ENCODE measurements at regions not wholly inside any gene's neighbourhood (a gene's known extent, or its start where the extent isn't known, plus 50 kb on each side); places are given as distances from the start of the nearest gene placed in this dataset.
"Not testable (repeated sequence)": the region's sequence is repeated elsewhere in the genome, so short reads cannot be mapped to it uniquely, and the experiment has no call there.

DNA sequence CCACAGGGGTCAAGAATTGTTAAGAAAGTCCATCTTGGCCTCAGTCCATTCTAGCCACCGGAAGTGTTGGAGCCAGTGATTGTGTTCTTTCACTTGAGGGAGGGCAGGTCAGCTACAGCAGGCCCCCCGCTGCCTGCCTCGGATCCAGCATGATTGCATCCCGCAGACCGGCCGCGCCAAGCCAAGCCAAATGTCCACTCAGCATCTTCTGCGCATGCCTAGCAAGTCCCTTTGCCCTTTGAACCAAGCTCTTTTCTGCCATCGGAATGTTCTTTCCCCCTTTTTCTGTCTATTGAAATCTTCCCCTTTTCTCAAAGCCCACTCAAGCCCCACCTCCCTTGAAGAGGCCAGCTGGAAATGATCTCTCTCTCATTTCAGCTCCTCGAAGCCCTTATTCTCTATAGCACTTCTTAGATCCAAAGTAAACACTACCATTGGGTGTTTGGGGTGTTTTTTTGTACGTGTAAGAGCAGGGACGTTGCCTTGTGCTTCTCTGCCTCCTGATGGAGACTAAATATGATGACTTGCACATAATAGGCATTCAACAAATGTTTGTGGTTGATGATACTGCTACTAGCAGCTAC lies 147.8 kb upstream of the BCOR start:
- DNase-seq (ENCODE audit: low read depth in 2 of 2) = no peak

DNA sequence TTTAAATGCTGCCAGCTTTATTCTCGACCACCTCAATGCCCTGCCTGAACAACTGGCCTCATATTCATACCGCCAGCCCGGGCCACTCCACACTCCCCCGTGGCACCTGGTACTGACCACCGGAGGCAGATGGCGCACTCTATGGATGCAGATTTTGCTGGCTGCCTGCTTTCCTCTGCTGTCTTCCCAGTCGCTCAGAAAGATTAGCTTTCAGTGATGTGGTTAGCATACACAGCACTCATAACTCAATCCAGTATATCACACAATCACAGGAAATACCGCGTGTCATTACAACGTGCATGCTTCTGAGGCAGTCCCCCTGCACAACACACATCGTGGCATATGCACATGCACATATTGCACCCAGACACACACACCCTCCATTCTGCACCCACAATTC lies 147.2 kb upstream of the BCOR start:
- no peak for DNase-seq (ENCODE audit: low read depth in 2 of 2)

DNA sequence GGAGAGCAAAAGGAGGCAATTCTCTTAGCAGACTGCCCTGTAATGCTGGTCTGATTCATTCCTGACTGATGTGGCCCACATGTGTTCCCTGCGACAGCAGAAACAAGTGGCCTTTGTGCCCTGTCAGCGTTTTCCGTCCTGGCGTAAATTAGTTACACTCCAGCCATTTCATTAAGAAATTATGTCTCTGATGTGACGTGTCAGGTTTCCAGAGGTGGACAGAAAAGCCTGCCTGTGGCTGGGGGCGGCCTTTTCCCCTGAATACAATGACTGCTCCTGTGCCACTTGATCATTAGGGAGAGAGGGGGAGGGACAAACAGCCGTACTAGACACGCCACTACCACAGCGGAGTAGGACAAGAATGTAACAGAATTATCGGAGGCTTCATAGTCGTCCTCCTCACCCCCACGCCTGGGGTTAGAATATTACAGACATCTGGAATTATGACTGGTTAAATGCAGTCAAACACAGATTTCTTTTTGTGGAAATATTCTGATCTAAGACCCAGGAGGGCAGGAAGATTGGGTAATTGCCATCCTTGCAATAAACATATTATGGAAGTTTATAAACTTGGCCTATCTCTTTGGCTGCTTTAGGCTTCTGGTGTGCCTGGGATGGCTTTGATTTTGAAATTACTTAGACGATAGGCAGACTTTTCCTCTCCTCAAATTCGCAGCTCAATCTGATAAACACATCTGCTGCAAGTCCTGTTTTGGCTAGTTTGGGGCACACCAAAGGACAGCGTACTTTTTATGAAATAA lies 146.2 kb upstream of the BCOR start:
- no peak for DNase-seq (ENCODE audit: low read depth in 2 of 2)

DNA sequence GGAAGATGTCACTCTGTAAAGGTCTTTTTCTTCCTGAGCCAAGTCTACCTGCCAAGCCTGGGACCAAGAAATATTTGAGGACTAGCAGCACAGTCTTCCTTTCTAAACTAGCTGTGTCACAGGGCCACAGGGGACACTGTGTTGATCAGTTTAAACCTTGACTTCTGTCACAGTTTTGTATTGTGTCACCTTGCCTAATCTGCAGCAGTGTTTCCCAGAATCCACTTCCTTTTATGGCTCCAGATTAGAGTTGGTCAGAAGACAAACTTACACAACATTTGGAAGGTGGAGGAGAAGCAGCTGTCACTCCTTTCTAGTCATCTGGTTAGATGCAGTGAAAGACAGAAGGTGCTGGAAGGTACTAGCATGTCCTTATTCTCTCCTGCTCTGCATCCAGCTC lies 143.1 kb upstream of the BCOR start:
- no peak for DNase-seq (ENCODE audit: low read depth in 2 of 2)

DNA sequence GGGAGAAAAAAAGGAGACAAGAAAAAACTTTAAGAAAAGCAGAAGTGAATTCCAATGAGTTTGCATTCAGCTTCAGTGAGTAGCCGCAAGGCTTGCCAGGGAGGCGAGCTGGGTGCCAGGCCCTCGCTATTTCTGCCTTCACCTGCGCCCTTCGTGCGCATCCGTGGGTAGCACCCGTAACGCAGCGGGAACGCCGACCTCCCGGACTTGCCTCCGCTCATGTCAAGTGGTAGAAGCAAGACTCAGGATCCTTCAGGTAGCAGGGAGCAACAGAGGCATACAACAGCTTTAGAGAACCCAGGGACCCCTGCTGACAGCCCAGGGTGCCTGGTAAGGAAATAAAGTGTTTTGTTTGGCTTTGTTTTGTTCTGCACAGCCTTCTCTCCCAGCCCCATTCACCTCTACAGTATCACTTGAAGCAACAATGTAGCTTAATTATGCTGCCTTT lies 140.0 kb upstream of the BCOR start:
- DNase-seq (ENCODE audit: low read depth in 2 of 2) = no peak

DNA sequence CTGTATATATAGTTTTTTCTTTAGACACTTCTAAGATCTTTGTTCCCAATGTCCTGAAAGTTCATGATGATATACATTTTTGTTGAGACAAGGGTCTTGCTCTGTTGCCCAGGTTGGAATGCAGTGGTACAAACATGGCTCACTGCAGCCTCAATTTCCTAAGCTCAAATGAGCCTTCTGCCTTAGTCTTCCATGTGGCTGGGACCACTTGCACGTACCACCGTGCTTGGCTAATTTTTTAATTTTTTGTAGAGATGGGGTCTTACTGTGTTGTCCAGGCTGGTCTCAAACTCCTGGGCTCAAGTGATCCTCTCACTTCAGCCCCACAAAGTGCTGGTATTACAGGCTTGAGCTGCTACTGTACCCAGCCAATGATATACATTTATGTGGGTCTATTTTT lies 132.9 kb upstream of the BCOR start:
- no peak for DNase-seq (ENCODE audit: low read depth in 2 of 2)

DNA sequence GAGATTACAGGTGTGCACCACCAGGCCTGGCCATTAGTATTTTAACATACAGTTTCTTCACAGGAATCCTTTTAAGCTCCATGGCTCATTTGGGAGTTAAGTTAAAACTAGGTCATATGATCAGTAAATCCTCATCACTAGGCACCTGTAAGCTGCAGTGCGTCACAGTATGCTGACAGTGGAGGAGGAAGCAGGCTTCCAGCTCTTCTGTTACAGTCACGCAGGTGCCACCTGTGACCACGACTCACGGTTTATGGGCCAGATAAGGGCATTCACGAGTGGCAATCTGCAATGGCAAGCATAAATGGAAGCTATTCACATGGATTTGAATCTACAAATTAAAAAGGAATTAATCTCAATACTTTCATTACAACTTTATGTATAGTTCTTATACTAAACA lies 129.4 kb upstream of the BCOR start:
- DNase-seq (ENCODE audit: low read depth in 2 of 2) = no peak

DNA sequence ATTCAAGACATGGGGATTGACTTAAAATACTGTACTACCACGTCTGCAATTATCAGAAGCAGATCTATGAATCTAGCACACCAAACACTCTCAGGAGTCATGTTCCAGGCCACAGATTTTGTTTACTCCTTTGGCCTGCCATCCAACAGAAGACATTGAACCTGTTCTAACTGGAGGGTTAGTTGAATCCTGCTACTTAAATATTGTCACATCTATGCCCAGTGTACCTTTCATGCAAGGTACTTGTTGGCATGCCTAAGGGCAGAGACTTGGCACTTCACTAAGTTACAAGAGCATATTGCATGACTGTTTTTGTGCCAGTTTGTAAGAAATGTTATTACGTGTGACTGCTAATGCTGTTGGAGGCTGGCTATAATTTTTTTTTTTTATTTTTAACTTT lies 126.9 kb upstream of the BCOR start:
- no peak for DNase-seq (ENCODE audit: low read depth in 2 of 2)

DNA sequence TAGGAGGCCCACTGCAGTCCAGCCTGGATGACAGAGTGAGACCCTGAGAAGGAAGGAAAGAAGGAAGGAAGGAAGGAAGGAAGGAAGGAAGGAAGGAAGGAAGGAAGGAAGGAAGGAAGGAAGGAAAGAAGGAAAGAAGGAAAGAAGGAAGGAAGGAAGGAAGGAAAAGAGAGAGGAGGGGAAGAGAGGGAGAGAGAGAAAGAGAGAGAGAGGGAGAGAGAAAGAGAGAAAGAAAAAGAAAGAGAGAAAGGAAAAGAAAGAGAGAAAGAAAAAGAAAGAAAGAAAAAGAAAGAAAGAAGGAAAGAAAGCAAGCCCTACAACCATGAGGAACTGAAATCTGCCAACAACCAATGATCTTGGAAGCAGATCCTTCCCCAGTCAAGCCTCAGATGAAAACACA lies 124.9 kb upstream of the BCOR start:
- DNase-seq (ENCODE audit: low read depth in 2 of 2) = not testable (repeated sequence)

DNA sequence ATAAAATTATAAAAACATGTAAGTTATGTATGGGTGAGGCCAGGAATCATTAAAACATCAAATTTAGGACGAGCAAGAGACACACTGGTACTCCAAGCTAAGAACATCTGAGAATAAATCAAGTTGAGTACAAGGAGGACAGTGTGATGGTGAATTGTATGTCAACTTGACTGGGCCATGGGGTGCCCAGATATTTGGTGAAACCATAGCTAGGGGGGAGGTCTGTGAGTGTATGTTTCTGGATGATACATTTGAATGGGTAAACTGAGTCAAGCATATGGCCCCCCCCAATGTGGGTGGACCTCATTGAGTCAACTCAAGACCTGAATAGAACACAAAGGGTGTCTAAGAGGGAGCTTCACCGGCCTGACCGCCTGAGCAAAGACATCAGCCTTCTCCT lies 115.3 kb upstream of the BCOR start:
- DNase-seq (ENCODE audit: low read depth in 2 of 2) = no peak

DNA sequence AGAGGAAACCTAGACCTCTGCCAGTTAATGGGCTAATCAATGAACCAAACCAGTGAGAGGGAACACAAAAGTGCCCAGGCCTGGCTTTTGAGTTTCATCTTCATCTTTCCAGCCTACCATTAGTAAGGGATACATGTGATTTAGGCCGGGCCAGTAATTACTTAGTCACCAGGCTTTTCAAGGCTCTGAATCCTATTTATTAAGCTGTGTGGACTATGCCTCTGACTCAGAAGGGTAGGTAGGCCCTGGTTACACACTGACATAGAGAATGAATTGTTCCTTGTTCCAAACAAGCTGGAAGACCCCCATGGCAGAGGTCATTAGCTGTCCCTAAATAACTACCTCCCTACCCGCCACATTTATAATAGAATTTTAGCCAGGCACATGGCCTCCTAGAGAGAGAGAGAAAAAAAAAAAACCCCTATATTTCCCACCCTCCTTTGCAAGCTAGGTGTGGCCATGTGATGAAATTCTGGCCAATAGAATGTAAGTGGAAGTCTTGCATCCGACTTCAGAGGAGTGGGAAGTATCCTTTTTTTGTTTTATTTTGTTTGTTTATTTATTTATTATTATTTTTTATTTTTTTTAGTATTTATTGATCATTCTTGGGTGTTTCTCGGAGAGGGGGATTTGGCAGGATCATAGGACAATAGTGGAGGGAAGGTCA lies 112.3 kb upstream of the BCOR start:
- no peak for DNase-seq (ENCODE audit: low read depth in 2 of 2)

DNA sequence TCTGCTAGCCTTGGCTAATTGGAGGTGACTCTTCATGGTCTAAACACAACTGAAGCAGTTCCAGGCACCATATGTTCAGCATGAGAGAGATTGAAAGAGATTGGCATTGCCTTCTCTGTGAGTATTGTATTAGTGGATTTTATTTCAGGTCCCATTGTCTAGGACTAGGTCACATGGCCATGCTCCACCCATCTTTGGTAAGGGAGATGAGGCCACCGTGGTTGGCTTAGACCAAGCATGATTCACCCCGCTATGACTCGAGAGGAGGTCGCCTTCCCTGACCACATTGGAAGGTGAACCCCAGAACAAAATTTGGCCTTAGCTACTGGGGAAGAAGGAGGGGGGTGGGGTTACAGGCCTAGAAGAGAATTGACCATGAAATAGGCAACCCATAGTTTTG lies 109.9 kb upstream of the BCOR start:
- no peak for DNase-seq (ENCODE audit: low read depth in 2 of 2)

DNA sequence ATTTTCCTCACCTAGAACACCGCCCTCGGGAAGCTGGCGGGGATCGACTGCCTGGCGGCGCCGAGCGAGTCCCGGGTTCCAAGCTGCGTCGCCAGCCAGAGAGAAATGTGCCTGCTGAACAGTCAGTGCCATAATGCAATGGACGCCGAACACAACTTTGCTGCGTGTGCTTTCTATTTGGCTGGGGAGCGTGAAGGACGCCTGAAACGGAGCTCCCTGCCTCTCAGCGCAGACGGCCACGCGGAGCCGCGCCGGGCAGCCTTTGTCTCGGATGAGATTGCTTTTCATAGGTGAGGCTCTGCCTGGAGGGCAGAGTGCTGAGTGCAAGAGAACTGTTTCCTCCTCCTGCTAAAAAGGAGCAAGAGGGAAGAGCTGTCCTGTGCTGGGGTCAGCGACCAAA lies 107.7 kb upstream of the BCOR start:
- DNase-seq (ENCODE audit: low read depth in 2 of 2) = no peak

DNA sequence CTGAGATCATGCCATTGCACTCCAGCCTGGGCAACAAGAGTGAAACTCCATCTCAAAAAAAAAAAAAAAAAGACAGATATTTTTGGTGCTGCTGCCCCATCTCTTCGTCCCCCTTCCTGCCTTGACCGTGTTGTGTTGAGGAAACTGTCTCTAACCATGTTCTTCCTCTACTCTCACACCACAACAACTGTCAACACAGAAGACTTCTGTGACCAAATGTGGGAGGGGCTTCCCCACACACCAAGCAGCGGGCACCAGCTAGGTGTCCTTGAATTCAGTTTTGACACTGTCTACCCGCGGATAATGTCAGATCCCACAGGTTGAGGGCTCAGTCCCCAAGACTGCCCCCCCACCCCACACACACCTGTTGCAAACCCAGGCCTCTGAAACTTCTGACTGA lies 104.7 kb upstream of the BCOR start:
- no peak for DNase-seq (ENCODE audit: low read depth in 2 of 2)

DNA sequence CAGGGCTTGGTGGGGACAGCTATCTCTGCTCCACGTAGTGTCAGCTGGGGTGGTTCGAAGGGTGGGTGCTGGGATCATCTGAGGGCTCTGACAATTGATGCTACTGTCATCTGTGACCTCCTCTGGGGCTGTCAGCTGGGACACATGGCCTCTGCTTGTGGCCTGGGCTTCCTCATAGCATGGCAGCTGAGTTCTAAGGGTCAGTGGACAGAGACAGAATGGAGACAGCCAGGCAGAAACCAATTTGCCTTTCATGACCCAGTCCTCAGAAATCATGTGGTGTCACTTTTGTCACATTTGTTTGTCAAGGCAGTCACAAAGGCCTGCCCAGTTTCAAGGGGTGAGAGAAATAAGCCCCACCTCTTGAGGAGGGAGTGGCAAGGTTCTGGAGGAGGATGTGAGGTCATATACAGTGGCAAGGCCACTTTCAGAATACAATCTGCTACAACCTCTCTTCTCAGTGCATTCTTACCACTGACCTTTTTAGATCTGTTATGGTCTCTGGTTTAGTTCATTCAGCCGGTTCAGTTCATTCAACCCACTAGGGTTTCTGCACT lies 103.6 kb upstream of the BCOR start:
- no peak for DNase-seq (ENCODE audit: low read depth in 2 of 2)

DNA sequence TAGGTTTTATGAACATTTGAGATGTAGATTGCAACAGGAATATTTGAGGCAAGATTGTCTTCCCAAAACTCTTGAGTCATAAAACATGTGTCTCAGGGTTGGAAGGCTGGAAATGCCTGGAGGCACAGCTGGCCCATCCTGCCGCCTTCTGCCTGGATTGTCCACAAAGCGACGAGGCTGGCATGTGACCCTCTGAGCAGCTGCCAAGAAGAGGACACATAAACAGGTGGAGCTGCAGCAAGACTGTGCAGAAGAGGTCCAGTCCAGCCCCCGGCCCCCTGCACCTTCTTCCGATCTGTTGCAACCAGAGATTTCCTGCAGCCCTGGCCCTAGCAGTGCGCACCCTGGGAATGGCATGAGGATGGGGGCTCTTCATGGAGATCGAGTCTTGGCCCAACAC lies 101.9 kb upstream of the BCOR start:
- no peak for DNase-seq (ENCODE audit: low read depth in 2 of 2)

DNA sequence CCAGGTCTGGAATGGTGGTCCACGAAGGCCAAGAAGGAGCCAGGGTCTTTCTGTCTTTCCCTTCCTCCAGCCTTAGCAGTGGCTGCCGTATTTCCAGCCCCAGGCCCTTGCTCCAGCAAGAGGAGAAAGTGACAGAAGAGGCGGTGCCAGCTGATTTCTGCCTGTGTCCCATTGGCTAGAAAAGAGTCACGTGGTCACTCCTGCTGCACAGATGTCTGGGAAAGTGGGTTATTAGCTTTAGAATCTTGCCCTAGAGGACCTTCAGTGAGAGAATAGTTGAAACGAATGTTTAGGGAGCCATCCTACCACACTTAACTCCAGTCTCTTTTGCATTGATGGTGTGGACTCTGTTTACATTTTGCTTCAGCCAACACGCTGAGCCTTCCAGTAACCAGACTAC lies 99.3 kb upstream of the BCOR start:
- no peak for DNase-seq (ENCODE audit: low read depth in 2 of 2)

DNA sequence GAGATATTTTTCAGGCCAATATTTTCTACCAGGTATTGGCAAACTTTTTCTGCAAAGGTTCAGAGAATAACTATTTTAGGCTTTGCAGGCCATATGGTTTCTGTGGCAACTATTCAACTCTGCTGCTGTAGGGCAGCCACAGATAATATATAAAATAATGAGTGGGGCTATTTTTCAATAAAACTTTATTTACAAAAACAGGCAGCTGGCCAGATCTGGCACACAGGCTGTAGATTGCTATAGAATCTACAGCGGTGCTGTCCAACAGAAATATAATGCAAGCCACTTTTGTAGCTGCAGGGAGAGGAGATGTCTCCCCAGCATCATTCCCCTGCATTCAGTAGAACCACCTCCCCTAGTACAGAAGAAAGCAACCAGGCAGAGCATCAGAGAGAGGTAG lies 97.6 kb upstream of the BCOR start:
- no peak for DNase-seq (ENCODE audit: low read depth in 2 of 2)

DNA sequence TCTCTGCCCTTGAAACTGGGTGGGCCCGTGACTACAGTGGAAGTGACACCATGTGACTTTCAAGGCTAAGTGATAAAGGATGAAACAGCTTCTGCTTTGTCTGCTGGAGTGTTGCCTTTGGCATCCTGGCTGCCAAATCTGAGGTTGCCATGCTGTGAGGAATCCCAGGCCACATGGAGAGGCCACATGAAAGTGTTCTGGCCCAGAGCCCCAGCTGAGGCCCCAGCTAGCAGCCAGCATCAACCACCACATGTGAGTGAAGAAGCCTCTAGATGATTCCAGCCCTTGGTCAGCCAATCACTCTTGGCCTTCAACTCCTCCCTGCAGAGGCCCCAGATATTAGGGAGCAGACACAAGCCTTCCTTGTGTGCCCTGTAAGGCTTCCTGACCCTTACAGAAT lies 94.4 kb upstream of the BCOR start:
- no peak for DNase-seq (ENCODE audit: low read depth in 2 of 2)

DNA sequence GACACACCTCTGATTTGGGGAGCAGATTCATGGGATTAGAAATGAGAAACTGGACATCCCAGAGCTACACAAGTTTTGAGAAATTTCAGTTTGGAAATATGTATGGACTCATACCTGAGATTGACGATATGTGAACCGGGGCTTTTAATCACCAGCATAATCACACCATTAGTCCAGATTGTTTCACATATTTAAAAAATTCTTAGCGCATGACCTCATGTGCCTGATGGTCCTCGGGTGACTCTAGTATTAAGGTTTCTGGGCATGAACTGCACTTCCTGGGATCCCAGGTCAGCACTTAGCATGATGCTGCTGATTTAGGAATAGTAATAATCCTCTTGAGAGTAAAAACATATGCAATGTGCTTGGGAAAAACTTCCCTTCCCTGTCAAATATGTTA lies 91.9 kb upstream of the BCOR start:
- no peak for DNase-seq (ENCODE audit: low read depth in 2 of 2)

DNA sequence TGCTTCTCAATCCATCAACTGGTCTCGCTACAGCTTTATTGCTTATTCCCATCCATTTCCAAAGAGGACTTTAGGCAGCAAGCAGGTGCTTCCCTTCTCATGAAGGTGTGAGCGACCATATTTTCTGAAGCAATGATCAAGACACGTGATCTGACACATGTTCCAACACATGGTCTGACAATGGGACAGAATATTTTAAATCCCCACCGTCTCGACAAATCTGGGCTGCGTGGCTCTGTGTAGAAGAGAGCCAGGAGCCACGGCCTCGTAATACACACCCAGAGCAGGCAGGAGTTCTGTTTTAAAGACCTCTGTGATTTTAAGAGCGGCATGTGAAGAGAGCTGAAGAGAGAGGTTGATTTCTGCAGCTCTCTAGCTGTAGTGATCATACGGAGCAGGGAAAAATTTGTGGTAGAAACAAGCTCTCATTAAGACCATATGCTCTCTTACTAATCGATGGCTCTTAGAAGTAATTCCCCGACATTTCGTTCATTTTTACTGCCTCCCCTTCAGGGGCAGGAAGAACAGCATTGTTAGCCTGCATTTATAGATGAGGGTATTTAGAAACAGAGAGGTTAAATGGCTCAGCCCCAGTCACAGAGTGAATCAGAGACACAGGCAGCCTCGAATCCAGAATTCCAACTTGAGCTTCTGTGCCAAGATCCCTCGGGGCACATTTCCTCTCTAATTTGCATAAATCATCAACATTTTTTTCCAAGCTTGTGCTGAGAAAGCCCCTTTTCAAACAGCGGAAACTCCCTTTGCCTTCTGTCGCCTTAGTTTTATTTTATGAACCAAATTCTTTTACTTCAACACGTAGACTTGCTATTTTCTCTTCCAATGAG lies 91.0 kb upstream of the BCOR start:
- no peak for DNase-seq (ENCODE audit: low read depth in 2 of 2)

DNA sequence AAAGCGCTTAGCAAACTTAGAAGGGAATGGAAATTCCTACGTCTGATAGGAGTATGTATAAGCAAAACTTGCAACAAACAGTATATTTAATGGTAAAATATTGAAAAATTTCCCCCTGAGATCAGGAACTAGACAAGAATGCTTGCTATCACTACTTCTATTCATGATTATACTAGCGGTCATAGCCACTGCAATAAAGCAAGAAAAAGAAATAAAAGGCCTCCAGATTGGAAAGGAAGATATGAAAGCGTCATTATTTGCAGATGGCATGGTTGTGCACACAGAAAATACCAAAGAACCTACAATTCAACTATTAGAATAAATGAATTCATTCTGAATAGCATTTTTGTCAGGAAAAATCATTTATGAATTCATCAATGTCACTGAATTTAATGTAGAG lies 87.2 kb upstream of the BCOR start:
- DNase-seq (ENCODE audit: low read depth in 2 of 2) = no peak
